Suprapubic skin (tissue), 4 donors: ENCODE measurements at regions not wholly inside any gene's neighbourhood (a gene's known extent, or its start where the extent isn't known, plus 50 kb on each side); places are given as distances from the start of the nearest gene placed in this dataset.

Source experiments
- EP300 ChIP-seq: sonication (generic); formaldehyde crosslinking; IDR thresholded peaks from one replicate; pipeline ENCODE4 v1.6.1; 2017; ENCODE audit warnings: antibody characterized with exemption
- POLR2A ChIP-seq, 2 donors: fragments of 450-650 bp; IDR thresholded peaks; one replicate each; pipeline ENCODE4 v1.6.1; 2017; ENCODE audit warnings: antibody characterized with exemption in 2 of 2, mild to moderate bottlenecking in 2 of 2, moderate library complexity in 2 of 2
- POLR2AphosphoS5 ChIP-seq, 3 donors: sonication (generic); formaldehyde crosslinking; IDR thresholded peaks; one replicate each; pipeline ENCODE4 v1.6.1; 2017; ENCODE audit warnings: antibody characterized with exemption in 3 of 3
- TF ChIP-seq, protein P1 (sequence below), 2 donors: fragments of 200-600 bp in 1 of 2; fragments of 450-650 bp in 1 of 2; sonication (generic) in 1 of 2; IDR thresholded peaks; one replicate each; pipeline ENCODE4 v1.5.1; 2016 to 2019; ENCODE audit warnings: antibody characterized with exemption in 2 of 2, mild to moderate bottlenecking in 1 of 2, moderate library complexity in 1 of 2

DNA sequence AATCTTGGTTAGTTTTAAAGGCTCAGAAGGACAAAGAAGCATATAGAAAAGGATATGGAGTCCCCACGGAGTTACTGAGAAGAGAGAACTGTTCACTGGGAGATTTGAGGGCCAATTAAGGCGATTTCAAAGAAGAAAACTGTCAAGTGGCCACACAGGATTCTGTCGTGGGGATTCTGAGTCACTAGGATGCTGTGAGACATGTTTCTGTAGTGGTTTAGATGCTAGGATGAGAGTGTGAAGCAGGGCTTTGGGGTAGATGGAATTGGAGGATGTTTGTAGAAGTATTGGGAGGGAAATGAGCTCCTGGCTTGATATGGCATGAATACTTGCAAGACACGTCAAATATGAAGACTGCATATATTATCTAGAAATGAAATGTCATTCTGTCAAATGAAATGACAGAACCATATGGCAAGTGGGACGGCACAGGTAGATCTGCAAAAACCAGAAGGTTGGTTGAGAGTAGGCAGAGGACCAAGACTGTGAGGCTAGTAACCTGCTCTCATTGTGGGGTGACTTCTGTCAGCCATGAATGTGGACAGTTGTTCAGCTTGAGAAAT lies 136.3 kb upstream of the SPRY4 start:
- TF ChIP-seq, protein P1, sequence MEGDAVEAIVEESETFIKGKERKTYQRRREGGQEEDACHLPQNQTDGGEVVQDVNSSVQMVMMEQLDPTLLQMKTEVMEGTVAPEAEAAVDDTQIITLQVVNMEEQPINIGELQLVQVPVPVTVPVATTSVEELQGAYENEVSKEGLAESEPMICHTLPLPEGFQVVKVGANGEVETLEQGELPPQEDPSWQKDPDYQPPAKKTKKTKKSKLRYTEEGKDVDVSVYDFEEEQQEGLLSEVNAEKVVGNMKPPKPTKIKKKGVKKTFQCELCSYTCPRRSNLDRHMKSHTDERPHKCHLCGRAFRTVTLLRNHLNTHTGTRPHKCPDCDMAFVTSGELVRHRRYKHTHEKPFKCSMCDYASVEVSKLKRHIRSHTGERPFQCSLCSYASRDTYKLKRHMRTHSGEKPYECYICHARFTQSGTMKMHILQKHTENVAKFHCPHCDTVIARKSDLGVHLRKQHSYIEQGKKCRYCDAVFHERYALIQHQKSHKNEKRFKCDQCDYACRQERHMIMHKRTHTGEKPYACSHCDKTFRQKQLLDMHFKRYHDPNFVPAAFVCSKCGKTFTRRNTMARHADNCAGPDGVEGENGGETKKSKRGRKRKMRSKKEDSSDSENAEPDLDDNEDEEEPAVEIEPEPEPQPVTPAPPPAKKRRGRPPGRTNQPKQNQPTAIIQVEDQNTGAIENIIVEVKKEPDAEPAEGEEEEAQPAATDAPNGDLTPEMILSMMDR (IDR thresholded peaks at IDR 0.05), result no peak
- no peak for TF ChIP-seq EP300
- TF ChIP-seq POLR2AphosphoS5 (IDR thresholded peaks at IDR 0.05), result no peak
- no peak for TF ChIP-seq POLR2A (IDR thresholded peaks at IDR 0.05)
